ENCODE measurements at regions not wholly inside any gene's neighbourhood (a gene's known extent, or its start where the extent isn't known, plus 50 kb on each side); places are given as distances from the start of the nearest gene placed in this dataset.

DNA sequence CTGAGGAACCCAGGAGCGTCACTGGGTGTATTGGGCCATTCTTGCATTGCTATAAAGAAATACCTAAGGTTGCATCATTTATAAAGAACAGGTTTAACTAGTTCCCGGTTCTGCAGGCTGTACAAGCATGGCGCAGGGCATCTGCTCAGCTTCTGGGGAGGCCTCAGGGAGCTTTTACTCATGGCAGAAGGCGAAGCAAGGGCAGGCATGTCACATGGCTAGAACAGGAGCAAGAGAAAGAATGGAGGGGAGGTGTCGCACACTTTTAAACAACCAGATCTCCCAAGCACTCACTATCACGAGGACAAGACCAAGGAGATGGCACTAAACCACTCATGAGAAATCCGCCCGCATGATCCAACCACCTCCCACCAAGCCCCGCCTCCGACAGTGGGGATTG, 65.2 kb downstream of the PSMG1 start:
- TF ChIP-seq CTCF (IDR thresholded peaks at IDR 0.05; ENCODE audit: low read depth, low read length) (no peak), POLR2A (IDR thresholded peaks at IDR 0.05; ENCODE audit: extremely low read depth, insufficient read length) (no peak)
- TF ChIP-seq, protein P1, sequence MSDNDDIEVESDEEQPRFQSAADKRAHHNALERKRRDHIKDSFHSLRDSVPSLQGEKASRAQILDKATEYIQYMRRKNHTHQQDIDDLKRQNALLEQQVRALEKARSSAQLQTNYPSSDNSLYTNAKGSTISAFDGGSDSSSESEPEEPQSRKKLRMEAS (IDR thresholded peaks at IDR 0.05; ENCODE audit: low read depth, low read length): no peak
